ENCODE measurements at regions not wholly inside any gene's neighbourhood (a gene's known extent, or its start where the extent isn't known, plus 50 kb on each side); places are given as distances from the start of the nearest gene placed in this dataset.

DNA sequence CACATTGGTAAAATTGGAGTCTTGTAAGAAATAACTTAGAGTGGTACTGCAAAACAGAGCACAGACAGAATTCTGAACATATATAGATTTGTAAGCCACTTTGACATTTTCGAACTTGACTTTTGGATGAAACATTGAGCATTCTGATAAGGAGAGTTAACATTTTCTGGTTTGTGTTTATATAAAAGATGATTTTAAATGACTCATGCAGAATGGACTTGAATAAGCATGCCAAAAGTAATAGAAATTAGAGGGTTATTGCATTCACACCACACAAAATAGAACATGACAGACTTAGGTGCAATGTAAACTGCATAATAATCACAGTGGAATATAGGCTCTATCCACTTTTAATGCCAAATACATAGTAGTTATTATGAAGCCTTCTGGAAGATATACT lies 507.0 kb downstream of the DACH1 start:
- TF ChIP-seq EZH2 (IDR thresholded peaks at IDR 0.05; ENCODE audit: insufficient read depth, low read length): no peak
- TF ChIP-seq, protein P1, sequence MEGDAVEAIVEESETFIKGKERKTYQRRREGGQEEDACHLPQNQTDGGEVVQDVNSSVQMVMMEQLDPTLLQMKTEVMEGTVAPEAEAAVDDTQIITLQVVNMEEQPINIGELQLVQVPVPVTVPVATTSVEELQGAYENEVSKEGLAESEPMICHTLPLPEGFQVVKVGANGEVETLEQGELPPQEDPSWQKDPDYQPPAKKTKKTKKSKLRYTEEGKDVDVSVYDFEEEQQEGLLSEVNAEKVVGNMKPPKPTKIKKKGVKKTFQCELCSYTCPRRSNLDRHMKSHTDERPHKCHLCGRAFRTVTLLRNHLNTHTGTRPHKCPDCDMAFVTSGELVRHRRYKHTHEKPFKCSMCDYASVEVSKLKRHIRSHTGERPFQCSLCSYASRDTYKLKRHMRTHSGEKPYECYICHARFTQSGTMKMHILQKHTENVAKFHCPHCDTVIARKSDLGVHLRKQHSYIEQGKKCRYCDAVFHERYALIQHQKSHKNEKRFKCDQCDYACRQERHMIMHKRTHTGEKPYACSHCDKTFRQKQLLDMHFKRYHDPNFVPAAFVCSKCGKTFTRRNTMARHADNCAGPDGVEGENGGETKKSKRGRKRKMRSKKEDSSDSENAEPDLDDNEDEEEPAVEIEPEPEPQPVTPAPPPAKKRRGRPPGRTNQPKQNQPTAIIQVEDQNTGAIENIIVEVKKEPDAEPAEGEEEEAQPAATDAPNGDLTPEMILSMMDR (IDR thresholded peaks at IDR 0.05; ENCODE audit: insufficient read depth, low read depth, low read length): no peak

All from astrocyte (in vitro differentiated cells and primary cell).